ENCODE measurements at regions not wholly inside any gene's neighbourhood (a gene's known extent, or its start where the extent isn't known, plus 50 kb on each side); places are given as distances from the start of the nearest gene placed in this dataset.
A peak's percentile ranks its signal among the peaks of the same experiment; 100 is the strongest.

GRCh38 chr1:167145965-167146364 lies 52.1 kb downstream of the STYXL2 start:
- DNase-seq = no peak

- no peak for DNase-seq
These were observed 53.1 kb downstream of the STYXL2 start for GRCh38 chr1:167146903-167147539.

- DNase-seq = no peak
These were observed 54.5 kb downstream of the STYXL2 start for GRCh38 chr1:167148421-167148820.

GRCh38 chr1:167149793-167150491 lies 56.1 kb downstream of the STYXL2 start:
- DNase-seq = no peak

GRCh38 chr1:167150492-167150833 lies 56.6 kb downstream of the STYXL2 start:
- no peak for DNase-seq

- DNase-seq = no peak
These were observed 58.5 kb downstream of the STYXL2 start for GRCh38 chr1:167152192-167152876.

GRCh38 chr1:167156466-167156865 lies 62.6 kb downstream of the STYXL2 start:
- peak; percentile 83 to 90 for DNase-seq

- DNase-seq = no peak
These were observed 63.2 kb downstream of the STYXL2 start for GRCh38 chr1:167157114-167157513.

- no peak for DNase-seq
These were observed 62.4 kb upstream of the POU2F1 start for GRCh38 chr1:167158111-167158812.

GRCh38 chr1:167158813-167159275 lies 61.8 kb upstream of the POU2F1 start:
- DNase-seq = no peak

- no peak for DNase-seq
These were observed 60.9 kb upstream of the POU2F1 start for GRCh38 chr1:167159782-167160181.

GRCh38 chr1:167161242-167161641 lies 59.4 kb upstream of the POU2F1 start:
- DNase-seq = no peak

- DNase-seq = no peak
These were observed 58.9 kb upstream of the POU2F1 start for GRCh38 chr1:167161762-167162161.

GRCh38 chr1:167165219-167165618 lies 55.5 kb upstream of the POU2F1 start:
- no peak for DNase-seq

- no peak for DNase-seq
These were observed 54.6 kb upstream of the POU2F1 start for GRCh38 chr1:167165948-167166689.

- DNase-seq = no peak
These were observed 54.0 kb upstream of the POU2F1 start for GRCh38 chr1:167166690-167167075.

GRCh38 chr1:167168424-167168823 lies 52.3 kb upstream of the POU2F1 start:
- DNase-seq = peak in 1 of 2 experiments; percentile 31

- DNase-seq = no peak
These were observed 51.0 kb upstream of the POU2F1 start for GRCh38 chr1:167169642-167170041.

Measured in cerebellar nuclear complex (tissue), 1 donor.